Umbilical cord (tissue), 1 donor: ENCODE measurements at regions not wholly inside any gene's neighbourhood (a gene's known extent, or its start where the extent isn't known, plus 50 kb on each side); places are given as distances from the start of the nearest gene placed in this dataset.

Experiments
- DNase-seq: peaks from one replicate; pipeline ENCODE4 v3.0.0-alpha.2; 2015; ENCODE audit warnings: low spot score

DNA sequence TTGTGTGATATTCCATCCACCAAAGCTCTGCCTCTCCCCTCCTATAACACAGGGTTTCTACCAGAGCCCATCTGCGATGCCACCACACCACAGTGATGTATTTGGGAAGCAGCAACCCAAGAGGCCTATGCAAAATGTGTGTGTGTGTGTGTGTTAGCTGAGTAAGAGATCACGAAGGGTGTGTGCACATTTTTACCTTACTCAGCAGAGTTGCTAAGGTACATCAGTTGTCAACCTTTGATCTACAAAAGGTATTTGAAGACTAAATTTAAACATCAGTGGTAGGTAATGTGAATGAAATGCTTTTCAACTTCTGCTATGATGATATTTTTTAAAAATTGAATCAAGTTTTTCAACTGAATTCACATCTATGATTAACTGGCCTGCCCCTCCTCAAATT is 227.6 kb downstream of the FBXO15 start:
- DNase-seq: no peak

DNA sequence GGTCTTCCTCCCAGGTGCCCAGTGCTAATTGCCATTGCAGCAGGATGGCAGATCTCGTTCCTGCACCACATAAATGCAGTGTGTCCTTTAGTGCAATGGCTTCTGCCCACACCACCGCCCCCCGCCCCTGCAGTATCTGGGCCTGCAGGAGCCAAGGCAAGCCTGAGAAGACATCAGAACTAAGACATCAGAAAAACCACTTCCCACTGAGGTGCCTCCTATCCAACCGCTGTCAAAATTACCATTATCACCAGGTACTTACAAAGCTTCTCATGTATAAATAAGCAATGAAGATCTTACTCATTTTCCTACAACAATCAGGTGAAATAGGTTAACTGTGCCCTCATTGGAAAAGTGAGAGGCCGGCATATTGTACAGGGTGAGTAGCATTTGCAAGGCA is 228.8 kb downstream of the FBXO15 start:
- DNase-seq: no peak

DNA sequence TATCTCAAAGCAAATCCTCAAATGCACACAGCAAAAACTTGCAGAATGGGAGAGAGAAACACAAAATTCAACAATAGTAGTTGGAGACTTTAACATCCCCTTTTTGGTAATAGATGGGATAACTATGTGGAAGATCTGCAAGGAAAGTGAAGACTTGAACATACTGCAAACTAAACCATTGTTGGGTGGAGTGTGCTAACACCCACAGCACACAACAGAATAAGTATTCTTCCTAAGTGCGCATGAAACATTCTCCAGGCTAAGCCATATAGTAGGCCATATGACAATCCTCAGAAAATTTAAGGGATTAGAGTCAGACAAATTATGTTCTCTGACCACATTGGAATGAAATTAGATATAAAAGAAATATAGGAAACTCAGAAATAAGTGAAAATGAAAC is 230.6 kb downstream of the FBXO15 start:
- DNase-seq: no peak

DNA sequence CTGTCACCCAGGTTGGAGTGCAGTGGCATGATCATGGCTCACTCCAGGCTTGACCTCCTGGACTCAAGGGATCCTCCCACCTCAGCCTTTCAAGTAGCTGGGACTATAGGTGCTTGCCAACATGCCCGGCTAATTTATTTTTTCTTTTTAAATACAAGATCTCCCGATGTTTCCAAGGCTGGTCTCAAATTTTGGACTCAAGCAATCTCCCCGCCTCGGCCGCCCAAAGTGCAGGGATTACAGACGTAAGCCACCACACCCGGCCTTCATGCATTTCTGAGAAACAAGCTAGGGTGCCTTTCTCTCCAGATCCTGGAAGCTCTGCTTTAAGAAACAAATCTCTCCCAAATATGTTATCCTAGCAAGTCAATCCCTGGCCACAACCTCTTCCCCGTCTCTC is 234.1 kb downstream of the FBXO15 start:
- no peak for DNase-seq

DNA sequence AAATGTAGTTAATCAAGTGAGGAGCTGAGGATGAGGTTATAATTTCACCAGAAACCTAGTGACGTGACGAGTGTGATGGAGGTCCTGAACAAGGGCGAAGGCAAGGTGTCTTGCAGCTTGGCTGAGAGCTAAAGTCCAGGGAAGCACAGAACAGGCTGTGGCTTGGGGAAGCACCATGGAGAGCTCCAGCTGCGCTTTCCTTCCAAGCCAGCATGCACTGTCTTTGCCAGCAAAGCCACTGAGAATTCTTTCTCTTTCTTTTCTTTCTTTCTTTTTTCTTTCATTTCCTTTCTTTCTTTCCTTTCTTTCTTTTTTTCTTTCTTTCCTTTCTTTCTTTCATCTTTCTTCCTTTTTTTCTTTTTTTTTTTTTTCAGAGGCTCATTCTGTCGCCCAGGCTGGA is 239.3 kb downstream of the FBXO15 start:
- DNase-seq: peak; percentile 35

DNA sequence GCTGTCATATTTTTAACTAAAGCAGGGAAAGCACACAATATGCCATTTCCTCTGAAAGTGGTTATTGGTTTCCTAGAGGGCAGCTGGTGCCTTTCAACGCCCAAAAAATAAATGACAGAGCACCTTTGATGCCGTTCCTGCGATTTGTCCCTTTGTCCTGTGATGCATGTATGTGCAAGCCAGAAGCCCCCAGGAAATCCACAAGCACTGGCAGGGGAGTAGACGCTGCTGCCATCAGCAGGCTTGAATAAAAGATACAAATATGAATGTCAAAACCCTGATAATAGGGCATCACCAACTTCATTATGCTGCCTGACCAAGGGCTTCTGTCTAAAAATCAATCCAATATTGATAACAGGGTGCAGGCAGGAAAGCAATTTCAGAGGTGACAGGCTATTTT is 246.1 kb downstream of the FBXO15 start:
- no peak for DNase-seq

DNA sequence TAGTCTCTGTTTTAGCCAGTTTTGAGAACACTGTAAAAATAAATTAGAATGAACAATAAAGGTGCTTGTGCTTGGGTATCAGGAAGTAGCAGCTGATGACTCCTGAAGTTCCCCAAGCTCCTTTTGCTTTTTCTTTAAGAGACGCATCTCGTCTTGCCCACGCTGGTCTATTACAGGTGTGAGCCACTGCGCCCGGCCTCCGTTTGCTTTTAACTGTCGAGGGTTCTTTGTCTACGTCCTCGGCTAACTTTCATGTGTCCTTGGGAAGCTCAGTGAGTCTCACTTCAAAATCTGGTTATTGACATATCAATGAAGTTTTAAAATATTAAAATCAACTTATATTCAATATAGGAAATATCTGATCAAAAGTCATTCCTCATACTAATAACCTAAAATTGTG is 246.5 kb downstream of the FBXO15 start:
- DNase-seq: no peak

DNA sequence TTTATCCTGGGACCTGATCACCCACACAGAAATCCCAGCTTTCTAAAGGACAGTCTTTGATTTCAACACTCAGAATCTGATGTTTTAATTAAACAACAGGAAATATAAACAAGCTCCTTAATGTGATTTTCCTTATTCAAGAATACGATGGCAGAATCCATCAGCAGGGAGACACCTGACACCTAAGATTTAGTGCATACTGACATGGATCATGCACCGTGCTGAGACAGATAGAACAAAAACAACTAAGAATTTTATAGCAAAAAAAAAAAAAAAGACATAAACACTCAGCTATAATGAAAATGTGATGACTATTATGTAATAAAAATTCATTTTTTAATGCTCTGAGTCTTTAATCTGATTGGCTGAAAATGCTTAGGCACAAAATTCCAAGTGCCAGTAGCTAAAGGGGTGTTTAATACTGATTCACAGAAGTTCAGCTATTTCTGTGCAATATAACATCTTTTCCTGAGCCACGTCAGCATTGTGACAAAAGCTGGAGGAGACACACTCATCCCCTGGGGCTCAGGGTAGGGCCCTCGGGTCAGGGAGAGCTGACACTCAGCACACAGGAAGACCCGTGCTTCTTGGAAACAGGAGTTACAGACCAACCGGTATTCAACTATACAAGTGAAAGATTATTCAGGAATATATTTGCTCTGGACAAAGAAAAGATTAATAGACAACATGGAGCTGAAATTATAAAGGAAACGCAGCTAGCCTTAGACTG is 247.4 kb downstream of the FBXO15 start:
- no peak for DNase-seq

DNA sequence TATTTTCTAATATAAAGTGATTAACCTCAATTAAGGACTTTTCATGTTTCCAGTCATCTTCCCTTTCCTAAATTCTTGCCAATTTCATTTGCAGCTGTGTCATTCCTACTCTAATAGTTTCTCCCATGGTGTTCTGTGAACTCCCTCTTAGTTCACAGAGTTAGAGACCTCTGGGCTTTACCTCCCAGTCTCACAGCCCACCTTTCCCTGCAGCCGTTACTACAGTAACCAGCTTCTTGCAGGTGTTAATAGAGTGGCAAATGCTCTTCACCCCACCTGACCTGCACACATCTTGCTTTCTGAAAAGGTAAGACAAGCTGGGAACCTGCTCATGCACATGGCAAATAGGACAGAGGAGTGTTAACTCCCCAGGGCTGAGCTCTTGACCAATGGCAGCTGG is 250.1 kb downstream of the FBXO15 start:
- DNase-seq: no peak

DNA sequence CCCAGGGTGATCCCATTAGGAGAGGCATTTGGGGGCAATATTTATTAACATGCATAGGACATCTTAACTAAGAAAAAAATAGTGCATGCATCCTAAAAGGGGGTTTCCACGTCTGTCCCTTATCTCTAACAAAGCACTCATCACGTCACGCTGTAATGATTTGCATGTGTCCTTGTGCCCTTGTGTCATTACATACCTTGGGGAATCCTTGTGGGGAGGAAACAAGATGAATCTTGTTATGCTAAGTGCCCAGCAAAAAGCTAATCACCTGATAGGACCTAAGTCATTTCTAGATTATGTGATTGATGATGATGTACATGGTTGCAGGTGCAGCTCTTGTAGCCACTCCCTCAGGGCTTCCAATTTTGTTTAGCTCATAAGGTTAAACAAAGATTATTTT is 250.9 kb downstream of the FBXO15 start:
- DNase-seq: no peak

DNA sequence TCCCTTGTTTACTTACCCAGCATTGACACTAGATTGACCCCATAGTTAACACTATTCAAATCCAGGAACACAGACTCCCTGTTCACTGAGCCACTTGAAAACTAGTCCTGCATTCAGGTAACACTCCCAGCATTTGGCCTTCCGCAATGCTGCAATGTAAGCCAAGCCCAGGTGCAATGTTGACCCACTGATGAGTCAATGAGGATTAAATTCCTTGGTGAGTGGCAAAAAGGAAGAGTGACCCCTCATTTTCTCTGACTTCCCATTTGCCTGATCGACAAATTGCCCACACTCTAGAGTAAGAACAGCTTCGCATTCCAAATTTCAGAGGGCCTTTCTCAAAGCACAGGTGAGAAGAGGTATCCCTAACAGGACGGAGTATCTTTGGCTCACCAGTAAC is 251.9 kb downstream of the FBXO15 start:
- no peak for DNase-seq

DNA sequence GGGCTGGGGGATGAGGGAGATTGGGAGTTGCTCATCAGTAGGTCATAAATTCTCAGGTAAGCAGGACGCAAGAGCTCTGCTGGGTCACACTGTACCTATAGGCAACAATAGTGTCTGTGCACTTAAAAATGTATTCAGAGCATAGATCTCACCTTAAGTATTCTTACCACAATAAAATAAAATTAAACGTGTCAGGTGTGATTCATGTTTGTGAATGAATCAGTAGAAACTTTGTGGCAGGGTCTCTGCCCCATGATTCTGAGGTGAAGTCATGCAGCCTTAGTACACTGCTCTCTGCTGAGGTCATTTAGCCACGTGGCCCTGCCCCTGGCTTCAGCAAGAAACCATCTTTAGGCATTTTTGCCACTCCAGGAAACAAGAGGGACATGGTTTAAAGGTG is 253.8 kb downstream of the FBXO15 start:
- no peak for DNase-seq

DNA sequence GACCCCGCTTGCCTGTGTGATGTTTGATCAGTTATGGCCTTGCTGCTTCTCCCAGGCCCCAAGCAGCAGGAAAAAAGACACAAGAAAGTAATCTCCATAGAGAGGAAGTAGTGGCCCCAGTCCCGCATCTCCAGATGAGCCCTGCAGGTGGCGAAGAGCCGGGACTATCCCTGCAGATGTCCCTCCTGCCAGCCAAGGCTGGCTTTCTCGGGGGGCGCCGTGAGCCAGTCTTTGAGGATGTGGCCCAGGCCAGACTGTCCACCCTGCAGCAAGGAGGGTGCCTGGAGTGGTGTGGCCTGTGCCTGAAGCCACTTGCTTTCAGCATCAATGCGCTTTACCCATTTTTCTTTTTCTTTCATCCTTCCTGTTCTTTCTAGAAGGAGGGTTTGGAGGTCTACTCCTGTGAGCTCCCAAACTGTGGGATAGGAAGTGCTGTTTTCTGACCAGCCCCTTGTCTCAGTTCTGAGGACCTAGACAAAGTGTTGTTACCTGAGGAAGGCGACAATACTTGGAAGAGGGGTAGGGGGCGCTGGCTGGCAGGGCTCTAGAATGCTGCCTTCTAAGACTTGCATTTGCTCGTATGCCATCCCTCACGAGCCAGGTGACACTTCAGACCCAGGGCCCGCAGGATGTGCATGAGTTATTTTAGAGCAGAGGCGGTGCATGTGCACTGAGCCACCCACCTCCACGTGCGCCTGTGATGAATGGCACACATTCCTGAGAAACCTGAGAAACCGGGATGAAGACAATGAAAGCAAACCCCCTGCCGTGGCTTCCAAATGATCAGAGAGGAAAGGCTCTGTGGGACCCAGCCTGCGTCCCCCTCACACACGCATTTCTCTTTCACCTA is 255.8 kb downstream of the FBXO15 start:
- DNase-seq: no peak

DNA sequence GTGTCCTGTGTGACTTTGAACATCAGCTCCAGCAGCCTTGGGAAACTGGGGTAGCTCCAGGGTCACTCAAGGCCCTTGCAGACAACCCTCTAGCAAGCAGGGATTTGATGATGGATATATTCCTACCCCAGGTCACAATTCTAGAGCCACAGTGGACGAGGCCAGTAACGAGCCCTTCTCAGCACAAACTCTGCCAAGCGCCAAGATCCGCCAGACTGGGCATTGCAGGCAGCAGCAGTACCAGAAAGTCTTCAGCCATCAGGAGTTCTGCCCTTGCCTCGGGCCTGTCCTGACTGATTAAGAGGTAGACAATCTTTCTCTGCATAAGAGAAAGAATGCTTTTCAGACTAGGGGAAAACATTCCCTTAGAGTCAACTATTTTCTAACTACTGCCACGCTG is 259.1 kb downstream of the FBXO15 start:
- DNase-seq: no peak

DNA sequence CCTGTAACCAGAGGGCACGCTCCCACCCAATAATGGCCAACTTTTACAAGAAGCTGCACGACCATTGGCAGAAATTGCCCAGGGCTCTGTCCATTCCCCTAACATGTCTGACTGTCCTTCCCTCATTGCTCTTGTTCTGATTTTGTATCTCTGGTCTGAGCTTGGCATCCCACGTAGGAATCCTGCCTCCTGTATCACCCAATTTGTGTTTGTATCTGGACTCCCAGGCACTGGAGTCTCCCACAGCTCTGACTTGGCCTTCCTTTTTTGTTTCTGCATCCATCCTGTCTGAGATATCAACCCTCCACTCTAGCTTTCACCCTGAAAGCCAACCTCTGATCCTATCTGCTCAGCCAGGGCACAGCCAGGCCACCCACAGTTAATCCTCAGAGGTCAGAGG is 259.8 kb downstream of the FBXO15 start:
- no peak for DNase-seq

DNA sequence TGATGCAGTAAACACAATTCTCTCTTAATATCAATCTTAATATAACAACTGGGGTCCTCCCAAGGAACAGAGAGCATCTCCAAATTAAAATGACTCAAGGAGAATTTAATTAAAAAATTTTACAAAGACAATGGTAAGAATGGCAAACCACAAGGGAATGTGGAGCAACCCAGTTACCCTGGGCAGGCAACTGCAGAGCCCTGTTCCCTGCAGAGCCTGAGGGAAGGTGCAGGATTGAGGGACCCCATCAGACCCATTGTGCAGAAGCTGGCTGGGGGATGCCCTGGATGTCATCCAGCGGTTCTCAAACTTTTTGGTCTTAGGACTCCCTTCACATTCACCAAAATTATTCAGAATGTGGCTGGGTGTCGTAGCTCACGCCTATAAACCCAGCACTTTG is 262.8 kb downstream of the FBXO15 start:
- DNase-seq: no peak

DNA sequence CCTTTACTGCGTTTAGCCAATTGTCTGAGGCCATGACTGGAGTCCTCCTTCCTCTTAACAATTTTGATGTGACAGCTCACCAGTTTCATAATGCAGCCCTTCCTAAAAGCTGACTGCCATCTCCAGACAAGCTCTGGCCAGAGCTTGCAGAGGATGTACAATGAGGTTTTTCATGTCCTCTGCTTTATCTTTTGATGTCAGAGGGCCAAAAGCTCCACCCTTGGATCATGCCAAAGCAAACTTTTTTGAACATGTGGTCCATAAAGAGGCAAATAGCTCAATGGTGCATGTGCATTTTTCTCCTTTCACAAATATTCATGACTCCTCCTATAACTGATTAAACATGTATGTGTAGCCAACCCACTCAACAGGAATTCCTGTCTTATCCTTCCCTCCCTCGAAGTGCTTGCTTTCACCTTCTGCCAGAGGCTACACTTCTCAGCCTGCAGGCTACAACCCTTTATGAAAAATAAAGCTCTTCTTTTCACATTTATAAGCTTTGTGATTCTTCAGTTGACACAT is 266.2 kb downstream of the FBXO15 start:
- no peak for DNase-seq

DNA sequence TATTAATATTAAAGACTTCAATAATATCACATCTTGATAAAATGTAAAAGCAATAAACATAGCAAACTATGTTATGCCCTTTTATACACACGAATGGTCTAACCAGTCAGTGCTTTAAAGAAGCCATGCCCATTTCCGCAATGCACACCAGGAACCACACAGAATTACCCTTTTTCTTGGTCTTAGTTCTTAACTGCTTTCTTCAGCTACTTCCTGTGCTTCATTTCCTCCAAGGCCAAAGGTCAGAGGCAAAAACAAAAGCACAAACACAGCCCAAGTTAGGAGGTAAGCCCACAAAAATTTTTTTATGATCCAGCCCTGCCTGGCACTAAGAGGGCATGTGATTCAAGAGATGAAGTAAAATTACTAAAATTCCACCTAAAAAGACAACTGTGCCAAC is 267.2 kb downstream of the FBXO15 start:
- DNase-seq: no peak

DNA sequence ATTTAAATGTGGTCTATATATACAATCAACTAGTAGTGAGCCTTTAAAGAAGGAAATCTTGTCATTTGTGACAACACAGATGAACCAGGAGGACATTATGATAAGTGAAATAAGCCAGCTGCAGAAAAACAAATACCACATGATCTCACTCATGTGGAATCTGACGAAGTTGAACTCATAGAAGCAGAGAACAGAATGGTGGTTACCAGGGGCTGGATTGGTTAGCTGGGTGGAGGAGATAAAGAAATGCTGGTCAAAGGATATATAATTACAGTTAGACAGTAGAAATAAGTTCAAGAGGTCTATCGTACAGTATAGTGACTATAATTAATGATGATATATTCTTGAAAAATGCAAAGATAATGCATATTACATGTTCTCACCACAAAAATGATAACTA is 267.9 kb downstream of the FBXO15 start:
- DNase-seq: peak; percentile 62

DNA sequence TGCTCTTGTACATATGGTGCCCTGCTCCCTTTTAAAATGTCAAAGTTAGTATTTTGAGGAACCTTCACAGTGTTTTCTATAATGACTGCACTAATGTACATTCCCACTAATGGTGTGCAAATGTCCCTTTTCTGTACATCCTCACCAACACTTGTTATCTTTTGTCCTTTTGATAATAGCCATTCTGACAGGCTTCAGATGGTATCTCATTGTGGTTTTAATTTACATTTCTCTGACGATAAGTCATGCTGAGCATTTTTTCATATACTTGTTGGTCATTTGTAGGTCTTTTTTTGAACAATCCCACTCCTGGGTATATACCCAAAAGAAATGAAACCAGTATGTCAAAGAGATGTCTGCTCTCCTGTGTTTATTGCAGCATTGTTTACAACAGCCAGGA is 268.3 kb downstream of the FBXO15 start:
- DNase-seq: peak; percentile 3

DNA sequence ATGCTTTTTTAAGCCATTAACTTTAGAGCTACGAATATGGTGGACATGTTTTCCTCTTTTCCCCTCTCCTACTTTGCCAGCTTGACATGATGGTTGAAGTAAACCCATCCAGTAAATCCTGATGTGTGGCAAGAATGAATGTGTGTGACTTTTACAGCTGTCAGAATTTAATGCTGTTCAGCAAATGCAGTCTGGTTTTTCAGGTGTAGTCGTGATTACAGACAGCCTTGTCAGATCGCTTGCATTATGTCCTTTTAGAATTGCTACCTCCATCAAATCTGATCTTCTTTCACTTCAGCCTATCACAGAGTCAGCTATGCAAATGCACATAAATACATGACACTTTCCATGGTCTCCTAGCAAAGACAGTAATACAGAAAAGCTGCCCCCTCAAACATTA is 278.5 kb downstream of the FBXO15 start:
- no peak for DNase-seq

DNA sequence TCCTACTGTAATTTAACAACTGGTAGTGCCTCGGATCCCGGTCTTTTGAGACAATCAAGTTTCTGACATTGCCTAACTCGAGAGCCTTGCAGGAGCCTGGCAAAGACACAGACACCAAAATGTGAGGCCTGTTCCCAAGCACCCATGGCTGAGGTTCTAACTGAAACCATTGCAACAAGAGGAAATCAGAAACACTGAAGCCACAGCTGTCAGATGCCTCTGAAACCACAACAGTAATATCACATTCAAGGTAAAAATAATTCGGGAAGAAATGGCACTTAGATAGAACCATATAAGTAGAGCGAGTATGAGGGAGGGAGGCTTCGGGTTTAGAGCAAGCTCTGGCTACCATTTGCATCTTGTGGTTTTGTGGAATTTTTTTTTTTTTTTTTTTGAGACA is 285.9 kb downstream of the FBXO15 start:
- DNase-seq: no peak

DNA sequence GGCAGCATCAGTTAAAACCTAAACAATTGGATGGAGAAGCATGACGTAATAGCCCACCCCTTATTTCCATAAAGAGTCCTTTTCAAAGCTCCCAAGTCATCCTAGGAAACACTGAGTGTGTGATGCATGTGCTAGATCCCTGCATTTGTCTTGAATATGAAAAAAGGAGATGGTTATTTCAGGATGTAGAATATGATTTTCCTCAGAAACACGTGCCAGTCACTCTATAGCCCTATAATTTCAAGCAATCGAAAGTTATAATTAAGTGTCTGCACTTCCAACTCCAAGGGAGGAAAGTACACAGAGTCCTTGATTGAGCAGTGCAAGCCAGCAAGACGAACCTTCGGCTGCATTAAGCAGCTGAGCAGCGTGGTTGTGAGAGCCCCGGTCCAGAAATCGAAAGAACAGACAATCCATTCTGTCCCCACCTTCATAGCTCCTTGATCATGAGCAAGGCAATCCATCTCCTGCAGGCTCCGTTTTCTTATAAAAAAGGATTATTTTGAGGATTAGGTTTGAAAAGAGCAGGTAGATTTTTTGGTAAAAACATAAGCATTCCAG is 287.7 kb downstream of the FBXO15 start:
- DNase-seq: no peak
